ENCODE measurements at regions not wholly inside any gene's neighbourhood (a gene's known extent, or its start where the extent isn't known, plus 50 kb on each side); places are given as distances from the start of the nearest gene placed in this dataset.

- peak; percentile 59 for DNase-seq
Observed at GRCh38 chr16:64012166-64012565, 1109.7 kb downstream of the CDH11 start.

GRCh38 chr16:64011650-64012049 is 1110.2 kb downstream of the CDH11 start:
- no peak for DNase-seq

- no peak for DNase-seq
Observed at GRCh38 chr16:64008131-64008530, 1113.7 kb downstream of the CDH11 start.

GRCh38 chr16:64004116-64004515 is 1117.7 kb downstream of the CDH11 start:
- no peak for DNase-seq

- no peak for DNase-seq
Observed at GRCh38 chr16:63995025-63995424, 1126.8 kb downstream of the CDH11 start.

GRCh38 chr16:63983401-63983800 is 1138.5 kb downstream of the CDH11 start:
- no peak for DNase-seq

GRCh38 chr16:63982741-63983140 is 1139.1 kb downstream of the CDH11 start:
- no peak for DNase-seq

- no peak for DNase-seq
Observed at GRCh38 chr16:63982110-63982509, 1139.8 kb downstream of the CDH11 start.

GRCh38 chr16:63981639-63982038 is 1140.2 kb downstream of the CDH11 start:
- DNase-seq = no peak

- DNase-seq = no peak
Observed at GRCh38 chr16:63980763-63981162, 1141.1 kb downstream of the CDH11 start.

GRCh38 chr16:63978240-63978639 is 1143.6 kb downstream of the CDH11 start:
- DNase-seq = no peak

GRCh38 chr16:63976345-63976744 is 1145.5 kb downstream of the CDH11 start:
- DNase-seq = no peak

- no peak for DNase-seq
Observed at GRCh38 chr16:63975669-63976068, 1146.2 kb downstream of the CDH11 start.

GRCh38 chr16:63967966-63968365 is 1153.9 kb downstream of the CDH11 start:
- DNase-seq = no peak

- DNase-seq = no peak
Observed at GRCh38 chr16:63960321-63960720, 1161.5 kb downstream of the CDH11 start.

- DNase-seq = no peak
Observed at GRCh38 chr16:63947022-63947421, 1174.8 kb downstream of the CDH11 start.

- DNase-seq = peak; percentile 75
Observed at GRCh38 chr16:63945806-63946205, 1176.1 kb downstream of the CDH11 start.

- no peak for DNase-seq
Observed at GRCh38 chr16:63943566-63943965, 1178.3 kb downstream of the CDH11 start.

GRCh38 chr16:63938661-63939060 is 1183.2 kb downstream of the CDH11 start:
- peak; percentile 83 for DNase-seq

- DNase-seq = no peak
Observed at GRCh38 chr16:63933841-63934240, 1188.0 kb downstream of the CDH11 start.

- no peak for DNase-seq
Observed at GRCh38 chr16:63928421-63928820, 1193.4 kb downstream of the CDH11 start.

- DNase-seq = no peak
Observed at GRCh38 chr16:63925221-63925620, 1196.6 kb downstream of the CDH11 start.

GRCh38 chr16:63922560-63922959 is 1199.3 kb downstream of the CDH11 start:
- DNase-seq = peak; percentile 50

GRCh38 chr16:63921737-63922295 is 1200.0 kb downstream of the CDH11 start:
- no peak for DNase-seq

- no peak for DNase-seq
Observed at GRCh38 chr16:63913290-63913689, 1208.6 kb downstream of the CDH11 start.
